Esophagus muscularis mucosa (tissue), 3 donors: ENCODE measurements at regions not wholly inside any gene's neighbourhood (a gene's known extent, or its start where the extent isn't known, plus 50 kb on each side); places are given as distances from the start of the nearest gene placed in this dataset.

Source experiments
- POLR2AphosphoS5 ChIP-seq, 2 donors: sonication (generic); formaldehyde crosslinking; IDR thresholded peaks; one replicate each; pipeline ENCODE4 v1.6.1; 2017; ENCODE audit warnings: antibody characterized with exemption in 2 of 2
- TF ChIP-seq, protein P1 (sequence below), 3 experiments: fragments of 200-600 bp in 2 of 3; fragments of 450-650 bp in 1 of 3; sonication (generic) in 2 of 3; IDR thresholded peaks; one replicate each; pipeline ENCODE4 v1.5.1; 2017 to 2019; ENCODE audit warnings: antibody characterized with exemption in 3 of 3, mild to moderate bottlenecking in 2 of 3, moderate library complexity in 1 of 3

DNA sequence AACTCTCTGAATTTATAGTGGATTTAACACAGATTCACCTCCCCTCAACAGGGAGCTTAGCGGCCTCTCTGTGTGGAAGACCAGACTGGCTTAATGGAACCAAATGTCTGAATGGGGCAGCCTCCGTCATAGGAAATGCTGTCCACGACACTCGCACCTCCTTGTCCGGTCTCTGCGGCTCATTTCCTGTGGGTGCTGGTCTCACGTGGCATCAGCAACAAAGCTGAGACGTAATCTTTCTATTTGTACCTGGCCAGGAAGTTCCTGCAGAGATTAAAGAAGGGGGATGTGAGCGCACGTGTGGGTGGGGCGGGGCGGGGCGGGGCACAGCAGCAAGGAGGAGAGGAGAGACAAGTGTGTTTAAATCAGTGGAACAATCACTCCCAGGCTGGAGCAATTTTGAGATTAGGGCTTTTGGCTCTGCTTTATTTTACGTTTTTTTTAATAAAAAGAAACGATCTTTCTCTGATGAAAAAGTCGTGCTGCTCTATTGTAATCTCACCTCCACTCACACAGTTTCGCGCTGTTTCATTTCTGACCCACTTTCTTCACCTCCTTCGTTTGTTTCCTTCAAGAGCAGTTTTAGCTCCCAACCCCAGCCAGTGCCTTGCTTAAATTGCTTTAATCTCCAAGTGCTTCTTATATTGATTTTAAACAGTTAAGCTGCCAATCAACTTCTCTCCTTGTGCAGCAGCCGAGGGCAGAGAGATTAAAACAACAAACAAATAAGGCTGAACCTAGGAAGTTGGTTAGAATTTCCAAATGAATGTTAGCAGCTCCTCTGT lies 132.2 kb upstream of the ASTN2 start:
- no peak for TF ChIP-seq POLR2AphosphoS5 (IDR thresholded peaks at IDR 0.05)
- TF ChIP-seq, protein P1, sequence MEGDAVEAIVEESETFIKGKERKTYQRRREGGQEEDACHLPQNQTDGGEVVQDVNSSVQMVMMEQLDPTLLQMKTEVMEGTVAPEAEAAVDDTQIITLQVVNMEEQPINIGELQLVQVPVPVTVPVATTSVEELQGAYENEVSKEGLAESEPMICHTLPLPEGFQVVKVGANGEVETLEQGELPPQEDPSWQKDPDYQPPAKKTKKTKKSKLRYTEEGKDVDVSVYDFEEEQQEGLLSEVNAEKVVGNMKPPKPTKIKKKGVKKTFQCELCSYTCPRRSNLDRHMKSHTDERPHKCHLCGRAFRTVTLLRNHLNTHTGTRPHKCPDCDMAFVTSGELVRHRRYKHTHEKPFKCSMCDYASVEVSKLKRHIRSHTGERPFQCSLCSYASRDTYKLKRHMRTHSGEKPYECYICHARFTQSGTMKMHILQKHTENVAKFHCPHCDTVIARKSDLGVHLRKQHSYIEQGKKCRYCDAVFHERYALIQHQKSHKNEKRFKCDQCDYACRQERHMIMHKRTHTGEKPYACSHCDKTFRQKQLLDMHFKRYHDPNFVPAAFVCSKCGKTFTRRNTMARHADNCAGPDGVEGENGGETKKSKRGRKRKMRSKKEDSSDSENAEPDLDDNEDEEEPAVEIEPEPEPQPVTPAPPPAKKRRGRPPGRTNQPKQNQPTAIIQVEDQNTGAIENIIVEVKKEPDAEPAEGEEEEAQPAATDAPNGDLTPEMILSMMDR (IDR thresholded peaks at IDR 0.05): no peak
